IMR-90 (cell line): ENCODE measurements at regions not wholly inside any gene's neighbourhood (a gene's known extent, or its start where the extent isn't known, plus 50 kb on each side); places are given as distances from the start of the nearest gene placed in this dataset.

ENCODE experiments used
- ATAC-seq: fragments of 200-7000 bp; cut with Tn5 transposase; 2 replicates; pipeline ENCODE4 v1.9.1; 2020; ENCODE audit warnings: low read depth, mild to moderate bottlenecking, moderate library complexity
- BruUV-seq: library from RNA; stranded (reverse); fragments of 400-500 nt; replicated peaks from 2 replicates; lab custom pipeline; 2021; lab: Mats Ljungman, UMichigan
- CTCF ChIA-PET: fragments of 300-600 bp; formaldehyde crosslinking; extraction: SDS; loops from one replicate; lab custom pipeline; 2021; ENCODE audit warnings: antibody characterized with exemption; lab: Yijun Ruan, JAX
- POLR2A ChIA-PET: fragments of 300-600 bp; sonication (Branson Sonifier 250); formaldehyde crosslinking; loops from one replicate; lab custom pipeline; 2022; ENCODE audit warnings: antibody characterized with exemption; ENCODE audit not compliant: unreplicated experiment; lab: Charles Lee
- DNase-seq: peaks from one replicate; pipeline ENCODE4 v3.0.0; 2013
- H2AFZ ChIP-seq: replicated peaks from 2 replicates; pipeline ENCODE3; 2013; ENCODE audit warnings: low read length, mild to moderate bottlenecking; ENCODE audit not compliant: poor library complexity
- H2AK5ac ChIP-seq: 2 replicates; pipeline ENCODE4 v1.6.1; 2013; ENCODE audit warnings: low read depth, low read length, inconsistent platforms
- H2AK9ac ChIP-seq: replicated peaks from 2 replicates; pipeline ENCODE3; 2013; ENCODE audit warnings: mild to moderate bottlenecking, low read depth, low read length, moderate library complexity; ENCODE audit not compliant: poor library complexity
- H2BK120ac ChIP-seq: 2 replicates; pipeline ENCODE4 v1.6.1; 2013; ENCODE audit warnings: low read depth, low read length, inconsistent platforms
- H2BK15ac ChIP-seq: 3 replicates; pipeline ENCODE4 v1.6.1; 2013; ENCODE audit warnings: low read depth, low read length, inconsistent platforms
- H2BK20ac ChIP-seq: 2 replicates; pipeline ENCODE4 v1.6.1; 2013; ENCODE audit warnings: low read depth, mild to moderate bottlenecking, inconsistent platforms, low read length, moderate library complexity
- H2BK5ac ChIP-seq: 2 replicates; pipeline ENCODE4 v1.6.1; 2013; ENCODE audit warnings: mild to moderate bottlenecking, low read depth, low read length, inconsistent platforms; ENCODE audit not compliant: poor library complexity, severe bottlenecking
- H3K14ac ChIP-seq: replicated peaks from 2 replicates; pipeline ENCODE4 v1.6.1; 2013; ENCODE audit warnings: low read depth, low read length, inconsistent platforms
- H3K18ac ChIP-seq: 2 replicates; pipeline ENCODE4 v1.6.1; 2013; ENCODE audit warnings: low read depth, low read length, control low read depth
- H3K23ac ChIP-seq: 2 replicates; pipeline ENCODE4 v1.6.1; 2013; ENCODE audit warnings: low read depth, low read length, inconsistent platforms
- H3K27ac ChIP-seq: 2 replicates; pipeline ENCODE4 v1.5.1; 2013; ENCODE audit warnings: mild to moderate bottlenecking, control low read depth, low read length; ENCODE audit not compliant: insufficient read depth
- H3K27me3 ChIP-seq: 2 replicates; pipeline ENCODE4 v1.6.1; 2013; ENCODE audit warnings: low read length; ENCODE audit not compliant: control insufficient read depth, insufficient read depth
- H3K36me3 ChIP-seq: 2 replicates; pipeline ENCODE4 v1.6.1; 2013; ENCODE audit warnings: low read length, mixed read lengths; ENCODE audit not compliant: control insufficient read depth, insufficient read depth
- H3K4ac ChIP-seq: 2 replicates; pipeline ENCODE4 v1.6.1; 2013; ENCODE audit warnings: low read depth, low read length, inconsistent platforms
- H3K4me1 ChIP-seq: 2 replicates; pipeline ENCODE4 v1.6.1; 2013; ENCODE audit warnings: low read length, mixed read lengths; ENCODE audit not compliant: control insufficient read depth, insufficient read depth
- H3K4me2 ChIP-seq: 2 replicates; pipeline ENCODE4 v1.6.1; 2013; ENCODE audit warnings: low read depth, mild to moderate bottlenecking, control low read depth, low read length, moderate library complexity
- H3K4me3 ChIP-seq: 2 replicates; pipeline ENCODE4 v1.5.1; 2013; ENCODE audit warnings: low read depth, mild to moderate bottlenecking, control low read depth, low read length, moderate library complexity; ENCODE audit not compliant: insufficient read depth
- H3K56ac ChIP-seq: 2 replicates; pipeline ENCODE4 v1.6.1; 2013; ENCODE audit warnings: low read length, inconsistent platforms; ENCODE audit not compliant: insufficient read depth; ENCODE audit errors: extremely low read depth
- H3K79me1 ChIP-seq, 2 experiments: 2 replicates each; pipeline ENCODE4 v1.6.1; 2013; ENCODE audit warnings: low read length in 2 of 2, inconsistent platforms in 1 of 2, low read depth in 1 of 2
- H3K9ac ChIP-seq: 2 replicates; pipeline ENCODE4 v1.6.1; 2013; ENCODE audit warnings: low read depth, low read length, control low read depth
- H3K9me1 ChIP-seq: 2 replicates; pipeline ENCODE4 v1.6.1; 2013; ENCODE audit warnings: low read length, inconsistent platforms; ENCODE audit not compliant: insufficient read depth
- H3K9me3 ChIP-seq: 2 replicates; pipeline ENCODE4 v1.6.1; 2013; ENCODE audit warnings: low read length; ENCODE audit not compliant: control insufficient read depth, insufficient read depth
- H4K20me1 ChIP-seq: 2 replicates; pipeline ENCODE4 v1.6.1; 2013; ENCODE audit warnings: low read length, inconsistent platforms; ENCODE audit not compliant: insufficient read depth
- H4K5ac ChIP-seq: 2 replicates; pipeline ENCODE4 v1.6.1; 2013; ENCODE audit warnings: mild to moderate bottlenecking, low read depth, low read length, control low read depth
- H4K8ac ChIP-seq, 2 experiments: 2 replicates each; pipeline ENCODE4 v1.6.1; 2013; ENCODE audit warnings: low read depth in 2 of 2, low read length in 2 of 2, control low read depth in 1 of 2, inconsistent platforms in 1 of 2
- H4K91ac ChIP-seq: 2 replicates; pipeline ENCODE4 v1.6.1; 2013; ENCODE audit warnings: low read depth, low read length, inconsistent platforms; ENCODE audit not compliant: insufficient read depth
- CEBPB ChIP-seq: IDR thresholded peaks from 2 replicates; pipeline ENCODE4 v1.6.1; 2012; ENCODE audit warnings: low read depth, low read length, improper control_type of control experiment
- CHD1 ChIP-seq: IDR thresholded peaks from 2 replicates; pipeline ENCODE4 v1.6.1; 2012; ENCODE audit warnings: low read depth, low read length, improper control_type of control experiment
- FOS ChIP-seq: fragments of 150-350 bp; IDR thresholded peaks from 2 replicates; pipeline ENCODE4 v1.6.1; 2016; ENCODE audit warnings: low read depth, low read length
- MAFK ChIP-seq: IDR thresholded peaks from 2 replicates; pipeline ENCODE4 v1.6.1; 2012; ENCODE audit warnings: low read depth, low read length, improper control_type of control experiment
- MAZ ChIP-seq: IDR thresholded peaks from 2 replicates; pipeline ENCODE4 v1.6.1; 2012; ENCODE audit warnings: low read depth, mild to moderate bottlenecking, low read length, improper control_type of control experiment, moderate library complexity, borderline replicate concordance
- MXI1 ChIP-seq: IDR thresholded peaks from 2 replicates; pipeline ENCODE4 v1.6.1; 2012; ENCODE audit warnings: low read depth, mild to moderate bottlenecking, low read length, moderate library complexity, borderline replicate concordance
- NFE2L2 ChIP-seq: fragments of 150-350 bp; IDR thresholded peaks from 2 replicates; pipeline ENCODE4 v1.6.1; 2016; ENCODE audit warnings: low read depth, mild to moderate bottlenecking, low read length
- POLR2A ChIP-seq: IDR thresholded peaks from 2 replicates; pipeline ENCODE4 v1.6.1; 2012; ENCODE audit warnings: mild to moderate bottlenecking, low read depth, low read length
- RAD21 ChIP-seq: IDR thresholded peaks from 2 replicates; pipeline ENCODE4 v1.6.1; 2012; ENCODE audit warnings: low read length, improper control_type of control experiment
- RCOR1 ChIP-seq: IDR thresholded peaks from 2 replicates; pipeline ENCODE4 v1.6.1; 2012; ENCODE audit warnings: mild to moderate bottlenecking, low read length, improper control_type of control experiment; ENCODE audit not compliant: insufficient replicate concordance
- RFX5 ChIP-seq: IDR thresholded peaks from 2 replicates; pipeline ENCODE4 v1.8.0; 2012; ENCODE audit warnings: low read depth, mild to moderate bottlenecking, low read length, moderate library complexity
- SMC3 ChIP-seq: fragments of 150-350 bp; IDR thresholded peaks from 2 replicates; pipeline ENCODE4 v1.6.1; 2016; ENCODE audit warnings: low read depth, mild to moderate bottlenecking, antibody characterized with exemption, low read length, moderate library complexity
- WGBS, 2 experiments: methylation state at CpG; one replicate each; pipeline versions ENCODE4 v1.1.5 to v1.1.7; 2013; ENCODE audit warnings: missing lambda C conversion rate in 2 of 2; ENCODE audit not compliant: insufficient read length in 1 of 2; ENCODE audit errors: extremely low coverage in 2 of 2; 5-methylcytosine and 5-hydroxymethylcytosine counted together
- dilution Hi-C: fragments of 300-500 bp; cut with HindIII; formaldehyde crosslinking; loops from one replicate; pipeline ENCODE4 v1.14.3; 2018; ENCODE audit warnings: low sequenced_read_pairs; ENCODE audit not compliant: unreplicated experiment
- in situ Hi-C: fragments of 300-500 bp; cut with MboI; formaldehyde crosslinking; loops from 3 replicates; pipeline ENCODE4 v1.14.3; 2019; ENCODE audit warnings: low sequenced_read_pairs, inconsistent platforms, mixed read lengths
- intact Hi-C: fragments of 100-400 bp; cut with micrococcal nuclease; formaldehyde crosslinking; loops from 2 replicates; pipeline ENCODE4 v1.10.0; 2022
- TF ChIP-seq, protein P1 (sequence below): fragments of 150-350 bp; IDR thresholded peaks from 2 replicates; pipeline ENCODE4 v1.6.1; 2016; ENCODE audit warnings: low read depth, mild to moderate bottlenecking, low read length, moderate library complexity, borderline replicate concordance
- TF ChIP-seq, protein P2 (sequence below): fragments of 150-350 bp; IDR thresholded peaks from 2 replicates; pipeline ENCODE4 v1.6.1; 2017; ENCODE audit warnings: mild to moderate bottlenecking, antibody characterized with exemption, low read length, low read depth

DNA sequence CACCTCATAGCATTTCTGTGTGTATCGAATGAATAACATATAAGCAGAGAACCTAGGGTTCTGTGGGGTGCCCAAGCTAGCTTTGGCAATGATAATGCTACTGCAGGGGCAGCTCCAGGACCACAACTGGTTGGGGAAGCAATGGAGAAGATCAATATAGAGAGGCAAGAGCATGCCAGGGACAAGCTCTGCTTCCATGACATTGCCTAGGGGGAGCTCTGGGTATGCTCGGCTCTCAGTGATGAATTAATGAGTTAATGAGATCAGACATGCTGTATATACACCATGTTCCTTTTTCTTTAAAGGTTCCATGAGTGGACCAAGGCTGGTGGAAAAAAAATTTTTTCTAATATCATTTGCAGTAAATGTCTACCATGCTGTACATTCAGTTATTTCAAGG is 618.4 kb downstream of the BCL11A start:
- Histone ChIP-seq H2AFZ (no peak overlapping the region), H2BK15ac (no peak overlapping the region), H2BK5ac (no peak overlapping the region), H4K91ac (no peak overlapping the region), H3K23ac (no peak overlapping the region), H4K8ac (no peak overlapping the region), H3K4me3 (no peak overlapping the region), H2BK20ac (no peak overlapping the region), H3K9ac (no peak overlapping the region), H3K18ac (no peak overlapping the region), H3K4me1 (no peaks in the 10 kb centered on the region), H3K56ac (no peak overlapping the region), H3K9me3 (peaks cover 2% of the 10 kb centered on the region; the same call in 1 of the 2 replicates), H3K36me3 (no peaks in the 10 kb centered on the region), H4K5ac (no peak overlapping the region), H3K4ac (no peak overlapping the region), H4K20me1 (no peaks in the 10 kb centered on the region), H3K79me1 (no peaks in the 10 kb centered on the region), H3K14ac (no peak overlapping the region), H2BK120ac (no peak overlapping the region), H2AK9ac (no peak overlapping the region), H3K27me3 (no peaks in the 10 kb centered on the region), H3K9me1 (no peaks in the 10 kb centered on the region), H2AK5ac (no peak overlapping the region), H3K27ac (no peak overlapping the region), H3K4me2 (no peak overlapping the region)
- no peak for ATAC-seq
- intact Hi-C loops (no loop called here), dilution Hi-C loops (no loop called here), in situ Hi-C loops (no loop called here)
- WGBS, 2 experiments, result no CpG with 5 or more reads among the region's 2 CpGs
- BruUV-seq, result no TSS peak
- DNase-seq, result no peak
- TF ChIP-seq POLR2A, result no peak
- TF ChIP-seq RAD21, result no peak
- no peak for TF ChIP-seq CEBPB
- no peak for TF ChIP-seq MAZ
- TF ChIP-seq, protein P1, sequence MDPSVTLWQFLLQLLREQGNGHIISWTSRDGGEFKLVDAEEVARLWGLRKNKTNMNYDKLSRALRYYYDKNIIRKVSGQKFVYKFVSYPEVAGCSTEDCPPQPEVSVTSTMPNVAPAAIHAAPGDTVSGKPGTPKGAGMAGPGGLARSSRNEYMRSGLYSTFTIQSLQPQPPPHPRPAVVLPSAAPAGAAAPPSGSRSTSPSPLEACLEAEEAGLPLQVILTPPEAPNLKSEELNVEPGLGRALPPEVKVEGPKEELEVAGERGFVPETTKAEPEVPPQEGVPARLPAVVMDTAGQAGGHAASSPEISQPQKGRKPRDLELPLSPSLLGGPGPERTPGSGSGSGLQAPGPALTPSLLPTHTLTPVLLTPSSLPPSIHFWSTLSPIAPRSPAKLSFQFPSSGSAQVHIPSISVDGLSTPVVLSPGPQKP, result no peak
- no peak for TF ChIP-seq CHD1
- TF ChIP-seq, protein P2, sequence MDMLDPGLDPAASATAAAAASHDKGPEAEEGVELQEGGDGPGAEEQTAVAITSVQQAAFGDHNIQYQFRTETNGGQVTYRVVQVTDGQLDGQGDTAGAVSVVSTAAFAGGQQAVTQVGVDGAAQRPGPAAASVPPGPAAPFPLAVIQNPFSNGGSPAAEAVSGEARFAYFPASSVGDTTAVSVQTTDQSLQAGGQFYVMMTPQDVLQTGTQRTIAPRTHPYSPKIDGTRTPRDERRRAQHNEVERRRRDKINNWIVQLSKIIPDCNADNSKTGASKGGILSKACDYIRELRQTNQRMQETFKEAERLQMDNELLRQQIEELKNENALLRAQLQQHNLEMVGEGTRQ, result no peak
- no peak for TF ChIP-seq SMC3
- TF ChIP-seq RFX5, result no peak
- no peak for TF ChIP-seq MAFK
- TF ChIP-seq RCOR1, result no peak
- TF ChIP-seq NFE2L2, result no peak
- TF ChIP-seq FOS, result no peak
- TF ChIP-seq MXI1, result no peak
- CTCF ChIA-PET, result no interaction called here
- POLR2A ChIA-PET, result no interaction called here
